ENCODE measurements at regions not wholly inside any gene's neighbourhood (a gene's known extent, or its start where the extent isn't known, plus 50 kb on each side); places are given as distances from the start of the nearest gene placed in this dataset.

DNA sequence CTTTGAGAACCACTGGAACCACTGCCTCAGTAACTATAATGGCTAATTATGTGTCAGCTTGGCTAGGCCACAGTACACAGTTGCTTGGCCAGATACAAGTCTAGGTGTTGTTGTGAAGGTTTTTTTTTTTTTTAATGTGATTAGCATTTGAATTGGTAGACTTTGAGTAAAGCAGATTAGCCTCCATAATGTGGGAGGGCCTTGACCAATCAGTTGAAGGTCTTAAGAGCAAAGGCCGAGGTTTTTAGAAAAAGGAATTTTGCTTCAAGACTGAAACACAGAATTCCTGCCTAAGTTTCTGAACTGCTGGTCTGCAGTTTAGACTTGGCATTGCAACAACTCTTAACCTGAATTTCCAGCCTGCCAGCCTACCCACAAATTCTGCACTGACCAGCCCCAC is 451.6 kb upstream of the AZI2 start:
- Histone ChIP-seq H3K4me3 (ENCODE audit: low read length) (no peak overlapping the region), H3K79me2 (ENCODE audit: control insufficient read depth, low read length) (no peaks in the 10 kb centered on the region), H3K9me2 (replicated peaks; ENCODE audit: control insufficient read depth, low read length) (no peaks in the 10 kb centered on the region), H3K4me2 (ENCODE audit: low read length) (no peak overlapping the region), H3K27ac (ENCODE audit: low read depth, low read length) (no peak overlapping the region), H3K9me3 (ENCODE audit: control insufficient read depth, insufficient read depth, low read length) (no peaks in the 10 kb centered on the region), H3K4me1 (ENCODE audit: control insufficient read depth, low read length) (no peaks in the 10 kb centered on the region), H4K20me1 (ENCODE audit: control insufficient read depth, insufficient read depth, low read depth, low read length) (no peaks in the 10 kb centered on the region), H3K36me3 (ENCODE audit: control insufficient read depth, low read length) (no peaks in the 10 kb centered on the region), H3F3A (ENCODE audit: control insufficient read depth, insufficient read depth) (no peaks in the 10 kb centered on the region), H3K27me3 (ENCODE audit: control insufficient read depth, low read length) (no peaks in the 10 kb centered on the region)
- no peak for TF ChIP-seq CTCF (IDR thresholded peaks at IDR 0.05; ENCODE audit: low read depth, low read length, poor library complexity, severe bottlenecking)
- TF ChIP-seq EZH2phosphoT487 (IDR thresholded peaks at IDR 0.05; ENCODE audit: borderline replicate concordance, low read length) = no peak

DNA sequence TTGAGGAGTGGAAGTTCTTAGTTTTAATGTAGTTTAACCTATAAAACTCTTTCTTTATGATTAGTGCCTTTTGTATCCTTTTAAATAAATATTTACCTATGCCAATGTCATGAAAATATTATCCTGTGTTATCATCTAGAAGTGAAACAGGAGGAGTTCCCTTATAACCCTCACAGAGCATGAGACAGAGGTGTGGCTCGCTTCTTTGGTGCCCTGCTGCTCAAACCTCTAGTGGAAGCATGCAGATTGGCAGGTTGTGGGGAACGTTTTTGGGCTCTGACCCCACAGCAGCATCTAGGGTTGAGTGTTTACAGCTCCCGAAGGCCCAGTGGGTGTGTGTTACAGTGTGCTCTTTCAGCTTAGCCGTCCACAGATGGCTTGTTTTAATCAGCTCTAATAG is 459.4 kb upstream of the AZI2 start:
- Histone ChIP-seq H3K27me3 (ENCODE audit: control insufficient read depth, low read length) (no peaks in the 10 kb centered on the region), H3K9me3 (ENCODE audit: control insufficient read depth, insufficient read depth, low read length) (no peaks in the 10 kb centered on the region), H3K4me3 (ENCODE audit: low read length) (no peak overlapping the region), H3F3A (ENCODE audit: control insufficient read depth, insufficient read depth) (no peaks in the 10 kb centered on the region), H3K9me2 (replicated peaks; ENCODE audit: control insufficient read depth, low read length) (no peaks in the 10 kb centered on the region), H3K4me2 (ENCODE audit: low read length) (no peak overlapping the region), H3K4me1 (ENCODE audit: control insufficient read depth, low read length) (no peaks in the 10 kb centered on the region), H3K36me3 (ENCODE audit: control insufficient read depth, low read length) (no peaks in the 10 kb centered on the region), H4K20me1 (ENCODE audit: control insufficient read depth, insufficient read depth, low read depth, low read length) (no peaks in the 10 kb centered on the region), H3K27ac (ENCODE audit: low read depth, low read length) (no peak overlapping the region), H3K79me2 (ENCODE audit: control insufficient read depth, low read length) (no peaks in the 10 kb centered on the region)
- TF ChIP-seq CTCF (IDR thresholded peaks at IDR 0.05; ENCODE audit: low read depth, low read length, poor library complexity, severe bottlenecking) = no peak
- no peak for TF ChIP-seq EZH2phosphoT487 (IDR thresholded peaks at IDR 0.05; ENCODE audit: borderline replicate concordance, low read length)

- Histone ChIP-seq H3K27me3 (ENCODE audit: control insufficient read depth, low read length) (no peaks in the 10 kb centered on the region), H3K79me2 (ENCODE audit: control insufficient read depth, low read length) (no peaks in the 10 kb centered on the region), H4K20me1 (ENCODE audit: control insufficient read depth, insufficient read depth, low read depth, low read length) (no peaks in the 10 kb centered on the region), H3F3A (ENCODE audit: control insufficient read depth, insufficient read depth) (no peaks in the 10 kb centered on the region), H3K4me2 (ENCODE audit: low read length) (no peak overlapping the region), H3K9me3 (ENCODE audit: control insufficient read depth, insufficient read depth, low read length) (no peaks in the 10 kb centered on the region), H3K4me3 (ENCODE audit: low read length) (no peak overlapping the region), H3K27ac (ENCODE audit: low read depth, low read length) (no peak overlapping the region), H3K4me1 (ENCODE audit: control insufficient read depth, low read length) (no peaks in the 10 kb centered on the region), H3K36me3 (ENCODE audit: control insufficient read depth, low read length) (no peaks in the 10 kb centered on the region), H3K9me2 (replicated peaks; ENCODE audit: control insufficient read depth, low read length) (no peaks in the 10 kb centered on the region)
- no peak for TF ChIP-seq EZH2phosphoT487 (IDR thresholded peaks at IDR 0.05; ENCODE audit: borderline replicate concordance, low read length)
- no peak for TF ChIP-seq CTCF (IDR thresholded peaks at IDR 0.05; ENCODE audit: low read depth, low read length, poor library complexity, severe bottlenecking)
Observed at GRCh38 chr3:28816017-28816416, 464.9 kb upstream of the RBMS3 start.

GRCh38 chr3:28824316-28824715 is 456.6 kb upstream of the RBMS3 start:
- TF ChIP-seq EZH2phosphoT487 (IDR thresholded peaks at IDR 0.05; ENCODE audit: borderline replicate concordance, low read length) (no peak), CTCF (IDR thresholded peaks at IDR 0.05; ENCODE audit: low read depth, low read length, poor library complexity, severe bottlenecking) (no peak)
- Histone ChIP-seq H3K4me3 (ENCODE audit: low read length) (no peak overlapping the region), H3K9me2 (replicated peaks; ENCODE audit: control insufficient read depth, low read length) (no peaks in the 10 kb centered on the region), H3K4me2 (ENCODE audit: low read length) (no peak overlapping the region), H3K27me3 (ENCODE audit: control insufficient read depth, low read length) (no peaks in the 10 kb centered on the region), H4K20me1 (ENCODE audit: control insufficient read depth, insufficient read depth, low read depth, low read length) (no peaks in the 10 kb centered on the region), H3F3A (ENCODE audit: control insufficient read depth, insufficient read depth) (no peaks in the 10 kb centered on the region), H3K9me3 (ENCODE audit: control insufficient read depth, insufficient read depth, low read length) (no peaks in the 10 kb centered on the region), H3K79me2 (ENCODE audit: control insufficient read depth, low read length) (no peaks in the 10 kb centered on the region), H3K27ac (ENCODE audit: low read depth, low read length) (no peak overlapping the region), H3K4me1 (ENCODE audit: control insufficient read depth, low read length) (no peaks in the 10 kb centered on the region), H3K36me3 (ENCODE audit: control insufficient read depth, low read length) (no peaks in the 10 kb centered on the region)

Data from DOHH2 (cell line).